Activated naive CD4-positive, alpha-beta T cell treated with anti-CD3 and anti-CD28 coated beads, Interleukin-2, amount 50 U/mL, for 24 hours (primary cell): ENCODE measurements at regions not wholly inside any gene's neighbourhood (a gene's known extent, or its start where the extent isn't known, plus 50 kb on each side); places are given as distances from the start of the nearest gene placed in this dataset.
"Not testable (repeated sequence)": the region's sequence is repeated elsewhere in the genome, so short reads cannot be mapped to it uniquely, and the experiment has no call there.

Source experiments
- H3K27ac Mint-ChIP-seq: one replicate; pipeline ENCODE4 v1.8.0; 2021; ENCODE audit warnings: mild to moderate bottlenecking, mixed read lengths
- H3K27me3 Mint-ChIP-seq: one replicate; pipeline ENCODE4 v1.8.0; 2021; ENCODE audit warnings: mixed read lengths
- H3K36me3 Mint-ChIP-seq: one replicate; pipeline ENCODE4 v1.8.0; 2021; ENCODE audit warnings: mixed read lengths
- H3K4me1 Mint-ChIP-seq: one replicate; pipeline ENCODE4 v1.8.0; 2021; ENCODE audit warnings: mixed read lengths
- H3K4me3 Mint-ChIP-seq: one replicate; pipeline ENCODE4 v1.8.0; 2021; ENCODE audit warnings: mild to moderate bottlenecking, mixed read lengths
- H3K9me3 Mint-ChIP-seq: one replicate; pipeline ENCODE4 v1.8.0; 2021; ENCODE audit warnings: mixed read lengths

- no peaks in the 10 kb centered on the region for H3K9me3 Mint-ChIP-seq
- H3K27ac Mint-ChIP-seq = no peak overlapping the region
- peaks cover 1% of the 10 kb centered on the region for H3K36me3 Mint-ChIP-seq
- H3K27me3 Mint-ChIP-seq = peaks cover 2% of the 10 kb centered on the region
- no peak overlapping the region for H3K4me3 Mint-ChIP-seq
- H3K4me1 Mint-ChIP-seq = no peaks in the 10 kb centered on the region
Measured at GRCh38 chr1:61028136-61028535, 54.2 kb upstream of the NFIA start.

GRCh38 chr1:61018068-61018467, 64.3 kb upstream of the NFIA start:
- H3K36me3 Mint-ChIP-seq, H3K4me3 Mint-ChIP-seq, H3K27ac Mint-ChIP-seq: not testable (repeated sequence)

GRCh38 chr1:61017651-61018050, 64.7 kb upstream of the NFIA start:
- Mint-ChIP-seq H3K27ac (no peak overlapping the region), H3K4me3 (no peak overlapping the region), H3K27me3 (peaks cover 9% of the 10 kb centered on the region), H3K9me3 (no peaks in the 10 kb centered on the region), H3K4me1 (no peaks in the 10 kb centered on the region), H3K36me3 (no peaks in the 10 kb centered on the region)

More at GRCh38 chr1:61018068-61018467, 64.3 kb upstream of the NFIA start:
- not testable (repeated sequence) for H3K27me3 Mint-ChIP-seq, H3K4me1 Mint-ChIP-seq, H3K9me3 Mint-ChIP-seq

GRCh38 chr1:61013946-61014667, 68.3 kb upstream of the NFIA start:
- Mint-ChIP-seq H3K4me1 (no peaks in the 10 kb centered on the region), H3K27me3 (peaks cover 12% of the 10 kb centered on the region), H3K4me3 (no peak overlapping the region), H3K9me3 (no peaks in the 10 kb centered on the region), H3K36me3 (no peaks in the 10 kb centered on the region), H3K27ac (no peak overlapping the region)

GRCh38 chr1:61013189-61013945, 69.0 kb upstream of the NFIA start:
- H3K9me3 Mint-ChIP-seq = no peaks in the 10 kb centered on the region
- H3K4me3 Mint-ChIP-seq = no peak overlapping the region
- no peaks in the 10 kb centered on the region for H3K36me3 Mint-ChIP-seq
- H3K4me1 Mint-ChIP-seq = no peaks in the 10 kb centered on the region
- H3K27ac Mint-ChIP-seq = no peak overlapping the region
- peaks cover 12% of the 10 kb centered on the region for H3K27me3 Mint-ChIP-seq

GRCh38 chr1:61012341-61012761, 70.0 kb upstream of the NFIA start:
- no peaks in the 10 kb centered on the region for H3K9me3 Mint-ChIP-seq
- no peak overlapping the region for H3K27ac Mint-ChIP-seq
- no peaks in the 10 kb centered on the region for H3K36me3 Mint-ChIP-seq
- H3K4me1 Mint-ChIP-seq = no peaks in the 10 kb centered on the region
- peaks cover 12% of the 10 kb centered on the region for H3K27me3 Mint-ChIP-seq
- H3K4me3 Mint-ChIP-seq = no peak overlapping the region

- H3K4me3 Mint-ChIP-seq = no peak overlapping the region
- no peaks in the 10 kb centered on the region for H3K4me1 Mint-ChIP-seq
- H3K36me3 Mint-ChIP-seq = no peaks in the 10 kb centered on the region
- H3K27ac Mint-ChIP-seq = no peak overlapping the region
- peaks cover 9% of the 10 kb centered on the region for H3K27me3 Mint-ChIP-seq
- H3K9me3 Mint-ChIP-seq = no peaks in the 10 kb centered on the region
Measured at GRCh38 chr1:61011561-61012263, 70.6 kb upstream of the NFIA start.

- H3K27ac Mint-ChIP-seq = no peak overlapping the region
- no peak overlapping the region for H3K4me3 Mint-ChIP-seq
- H3K9me3 Mint-ChIP-seq = no peaks in the 10 kb centered on the region
- no peaks in the 10 kb centered on the region for H3K4me1 Mint-ChIP-seq
- H3K27me3 Mint-ChIP-seq = peaks cover 8% of the 10 kb centered on the region
- H3K36me3 Mint-ChIP-seq = no peaks in the 10 kb centered on the region
Measured at GRCh38 chr1:61007534-61008364, 74.6 kb upstream of the NFIA start.

- H3K27ac Mint-ChIP-seq = no peak overlapping the region
- peaks cover 8% of the 10 kb centered on the region for H3K27me3 Mint-ChIP-seq
- H3K4me3 Mint-ChIP-seq = no peak overlapping the region
- no peaks in the 10 kb centered on the region for H3K36me3 Mint-ChIP-seq
- H3K4me1 Mint-ChIP-seq = no peaks in the 10 kb centered on the region
- no peaks in the 10 kb centered on the region for H3K9me3 Mint-ChIP-seq
Measured at GRCh38 chr1:61005614-61006580, 76.5 kb upstream of the NFIA start.

GRCh38 chr1:61004262-61005003, 77.9 kb upstream of the NFIA start:
- peaks cover 5% of the 10 kb centered on the region for H3K27me3 Mint-ChIP-seq
- H3K4me3 Mint-ChIP-seq = no peak overlapping the region
- no peaks in the 10 kb centered on the region for H3K9me3 Mint-ChIP-seq
- H3K4me1 Mint-ChIP-seq = no peaks in the 10 kb centered on the region
- no peak overlapping the region for H3K27ac Mint-ChIP-seq
- H3K36me3 Mint-ChIP-seq = no peaks in the 10 kb centered on the region

- Mint-ChIP-seq H3K27me3 (peaks cover 5% of the 10 kb centered on the region), H3K27ac (no peak overlapping the region), H3K9me3 (no peaks in the 10 kb centered on the region), H3K36me3 (no peaks in the 10 kb centered on the region), H3K4me1 (no peaks in the 10 kb centered on the region), H3K4me3 (no peak overlapping the region)
Measured at GRCh38 chr1:61000327-61000726, 82.0 kb upstream of the NFIA start.

GRCh38 chr1:60998786-60999185, 83.6 kb upstream of the NFIA start:
- no peaks in the 10 kb centered on the region for H3K36me3 Mint-ChIP-seq
- no peaks in the 10 kb centered on the region for H3K4me1 Mint-ChIP-seq
- H3K9me3 Mint-ChIP-seq = no peaks in the 10 kb centered on the region
- H3K27ac Mint-ChIP-seq = no peak overlapping the region
- no peak overlapping the region for H3K4me3 Mint-ChIP-seq
- peaks cover 2% of the 10 kb centered on the region for H3K27me3 Mint-ChIP-seq

- H3K27me3 Mint-ChIP-seq = no peaks in the 10 kb centered on the region
- H3K4me3 Mint-ChIP-seq = no peak overlapping the region
- no peak overlapping the region for H3K27ac Mint-ChIP-seq
- no peaks in the 10 kb centered on the region for H3K9me3 Mint-ChIP-seq
- H3K36me3 Mint-ChIP-seq = no peaks in the 10 kb centered on the region
- H3K4me1 Mint-ChIP-seq = no peaks in the 10 kb centered on the region
Measured at GRCh38 chr1:60994828-60995492, 87.4 kb upstream of the NFIA start.
